ENCODE measurements at regions not wholly inside any gene's neighbourhood (a gene's known extent, or its start where the extent isn't known, plus 50 kb on each side); places are given as distances from the start of the nearest gene placed in this dataset.

DNA sequence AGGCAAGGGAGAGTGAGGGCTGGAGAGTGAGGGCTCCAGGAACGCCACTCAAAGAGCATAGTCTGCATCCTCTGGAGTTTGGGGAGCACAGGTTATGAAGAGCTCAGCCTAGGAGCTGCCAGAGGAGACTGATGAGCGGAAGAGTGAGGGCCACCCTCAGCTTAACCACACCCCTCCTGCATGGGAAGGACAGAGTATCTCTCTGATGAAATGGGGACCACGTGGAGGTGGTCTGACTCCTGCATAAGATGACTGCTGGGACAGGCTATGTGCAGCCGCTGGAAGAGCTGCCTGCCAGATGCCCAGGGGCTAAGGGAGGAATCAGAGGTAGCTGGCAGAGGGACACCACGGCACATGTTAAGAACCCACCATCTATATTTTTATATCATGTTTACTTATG, 162.9 kb upstream of the POU2AF2 start:
- H3K4me3 ChIP-seq (replicated peaks in 1 of 3): no peak overlapping the region
- H3K4me1 ChIP-seq: peaks cover 13 to 18% of the 10 kb centered on the region in 2 donors
- no peak overlapping the region for H3K27ac ChIP-seq
- no peak for TF ChIP-seq POLR2A (IDR thresholded peaks at IDR 0.05)
- TF ChIP-seq, protein P1, sequence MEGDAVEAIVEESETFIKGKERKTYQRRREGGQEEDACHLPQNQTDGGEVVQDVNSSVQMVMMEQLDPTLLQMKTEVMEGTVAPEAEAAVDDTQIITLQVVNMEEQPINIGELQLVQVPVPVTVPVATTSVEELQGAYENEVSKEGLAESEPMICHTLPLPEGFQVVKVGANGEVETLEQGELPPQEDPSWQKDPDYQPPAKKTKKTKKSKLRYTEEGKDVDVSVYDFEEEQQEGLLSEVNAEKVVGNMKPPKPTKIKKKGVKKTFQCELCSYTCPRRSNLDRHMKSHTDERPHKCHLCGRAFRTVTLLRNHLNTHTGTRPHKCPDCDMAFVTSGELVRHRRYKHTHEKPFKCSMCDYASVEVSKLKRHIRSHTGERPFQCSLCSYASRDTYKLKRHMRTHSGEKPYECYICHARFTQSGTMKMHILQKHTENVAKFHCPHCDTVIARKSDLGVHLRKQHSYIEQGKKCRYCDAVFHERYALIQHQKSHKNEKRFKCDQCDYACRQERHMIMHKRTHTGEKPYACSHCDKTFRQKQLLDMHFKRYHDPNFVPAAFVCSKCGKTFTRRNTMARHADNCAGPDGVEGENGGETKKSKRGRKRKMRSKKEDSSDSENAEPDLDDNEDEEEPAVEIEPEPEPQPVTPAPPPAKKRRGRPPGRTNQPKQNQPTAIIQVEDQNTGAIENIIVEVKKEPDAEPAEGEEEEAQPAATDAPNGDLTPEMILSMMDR (IDR thresholded peaks at IDR 0.05): no peak
- no peaks in the 10 kb centered on the region for H3K36me3 ChIP-seq
- intact Hi-C loops (cut with DNase I): no loop called here
- H3K9me3 ChIP-seq: no peaks in the 10 kb centered on the region
- DNase-seq: no peak
- WGBS, 2 donors: 81 to 83% methylated on average over 5 of the region's 5 CpGs
- no peaks in the 10 kb centered on the region for H3K27me3 ChIP-seq

DNA sequence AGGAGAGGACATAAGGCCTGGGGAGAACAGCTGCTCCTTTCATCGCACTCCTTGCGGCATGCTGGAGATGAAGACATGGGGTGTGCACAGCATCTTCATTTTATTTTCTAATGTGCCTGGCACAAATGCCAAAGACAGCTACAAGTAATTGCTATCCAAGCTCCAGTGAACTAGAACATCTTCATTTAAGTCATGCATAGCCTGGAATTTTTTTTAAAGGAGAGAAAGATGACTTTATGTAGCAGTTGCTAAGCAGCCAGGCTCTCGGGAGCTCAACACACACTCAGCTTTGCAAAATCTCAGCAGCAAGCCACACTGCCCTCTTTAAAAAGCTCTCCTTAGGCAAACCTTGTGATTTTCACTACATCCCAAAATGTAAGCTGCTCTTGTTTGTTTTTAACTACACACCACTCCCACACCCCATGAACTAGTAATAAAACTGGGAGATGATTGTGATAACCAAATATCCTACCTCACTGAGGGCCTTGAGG, 164.5 kb upstream of the POU2AF2 start:
- WGBS, 2 donors: 44 to 45% methylated on average over 3 of the region's 3 CpGs
- peak; percentile 54 to 72 for DNase-seq
- H3K4me3 ChIP-seq (replicated peaks in 1 of 3): no peak overlapping the region
- H3K4me1 ChIP-seq: peaks cover 13 to 18% of the 10 kb centered on the region in 2 donors
- no peaks in the 10 kb centered on the region for H3K36me3 ChIP-seq
- TF ChIP-seq, protein P1 (IDR thresholded peaks at IDR 0.05): no peak
- TF ChIP-seq POLR2A (IDR thresholded peaks at IDR 0.05): no peak
- intact Hi-C loops (cut with DNase I): no loop called here
- H3K9me3 ChIP-seq: no peaks in the 10 kb centered on the region
- peak overlapping the region; percentile 21 to 54 (median 50) for H3K27ac ChIP-seq
- H3K27me3 ChIP-seq: no peaks in the 10 kb centered on the region

DNA sequence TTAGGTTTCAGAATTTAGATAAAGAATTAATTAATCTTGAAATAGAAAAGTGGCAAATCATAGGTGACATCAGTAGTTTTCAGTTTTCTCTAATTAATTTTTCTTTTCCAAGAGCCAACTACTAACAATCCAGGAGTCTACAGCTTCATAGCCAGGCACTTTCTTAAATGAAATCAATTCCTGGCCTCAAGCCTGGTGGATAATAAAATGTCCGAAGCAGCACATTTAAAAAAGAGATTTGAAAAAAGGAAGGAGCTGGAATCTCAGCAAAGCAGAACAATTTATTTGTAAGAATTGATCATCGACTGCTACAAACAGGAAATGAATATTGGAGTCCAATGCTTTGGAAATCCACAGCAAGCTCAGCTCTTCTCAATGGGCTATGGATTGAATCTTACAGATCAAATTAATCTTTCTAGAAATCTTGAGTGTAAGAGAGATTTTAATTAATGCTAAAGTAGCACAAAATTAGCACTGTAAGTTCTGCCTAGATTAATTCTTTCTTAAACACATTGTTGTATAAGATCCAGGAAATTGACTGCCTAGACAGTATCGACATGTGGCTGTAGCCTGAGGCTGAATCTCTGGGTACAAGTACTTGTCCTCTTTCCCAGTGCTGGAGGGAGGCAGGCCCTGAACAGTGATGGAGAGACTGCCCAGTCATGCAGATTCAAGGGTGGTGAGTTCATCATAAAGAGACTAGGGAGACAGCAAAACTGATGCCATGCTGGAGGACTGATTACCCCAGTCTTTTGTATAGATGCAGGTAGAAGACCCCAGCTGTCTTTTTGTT, 167.8 kb upstream of the POU2AF2 start:
- no peak overlapping the region for H3K27ac ChIP-seq
- H3K9me3 ChIP-seq: no peaks in the 10 kb centered on the region
- H3K36me3 ChIP-seq: no peaks in the 10 kb centered on the region
- intact Hi-C loops (cut with DNase I): no loop called here
- H3K4me3 ChIP-seq (replicated peaks in 1 of 3): no peak overlapping the region
- H3K27me3 ChIP-seq: no peaks in the 10 kb centered on the region
- H3K4me1 ChIP-seq: peaks cover 11 to 17% of the 10 kb centered on the region in 2 donors
- no peak for DNase-seq
- WGBS, 2 donors: 72 to 84% methylated on average over 3 of the region's 3 CpGs
- TF ChIP-seq, protein P1 (IDR thresholded peaks at IDR 0.05): no peak
- no peak for TF ChIP-seq POLR2A (IDR thresholded peaks at IDR 0.05)

DNA sequence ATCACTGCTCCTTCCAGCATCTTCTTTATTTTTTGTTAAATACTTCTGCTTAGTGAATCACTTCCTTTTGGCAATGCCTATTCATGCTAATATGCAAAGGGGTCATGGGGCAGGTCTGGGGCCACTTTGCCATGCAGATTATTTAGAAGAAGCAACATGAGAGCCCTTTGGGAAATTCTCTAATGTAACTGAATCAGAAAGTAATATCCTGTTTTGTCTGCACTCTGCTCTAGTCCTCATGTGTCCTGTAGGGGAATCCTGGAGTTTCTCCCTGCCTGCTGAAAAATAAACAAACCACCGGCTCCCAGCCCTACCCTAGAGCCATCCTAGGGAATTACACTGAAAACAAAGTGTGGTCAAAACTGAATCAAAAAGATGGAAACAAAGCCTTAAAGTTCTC, 176.5 kb upstream of the POU2AF2 start:
- intact Hi-C loops (cut with DNase I): no loop called here

DNA sequence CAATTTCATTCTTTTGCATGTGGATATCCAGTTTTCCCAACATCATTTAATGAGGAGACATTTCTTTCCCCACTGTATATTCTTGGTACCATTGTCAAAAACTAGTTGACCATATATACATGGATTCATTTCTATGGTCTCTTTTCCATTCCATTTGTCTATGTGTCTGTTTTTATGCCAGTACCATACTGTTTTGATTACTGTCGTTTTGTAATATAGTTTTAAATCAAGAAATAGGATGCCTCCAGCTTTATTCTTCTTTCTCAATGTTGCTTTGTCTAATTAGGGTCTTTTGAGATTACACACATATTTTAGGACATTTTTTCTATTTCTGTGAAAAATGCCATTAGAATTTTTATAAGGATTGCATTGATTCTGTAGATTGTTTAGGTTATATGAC, 177.5 kb upstream of the POU2AF2 start:
- TF ChIP-seq POLR2A (IDR thresholded peaks at IDR 0.05): no peak
- TF ChIP-seq, protein P1 (IDR thresholded peaks at IDR 0.05): no peak
- no peak for DNase-seq
- WGBS, 2 donors: 90 to 92% methylated on average over 1 of the region's 1 CpG
- H3K27ac ChIP-seq: no peak overlapping the region
- H3K4me3 ChIP-seq (replicated peaks in 1 of 3): no peak overlapping the region
- no peaks in the 10 kb centered on the region for H3K27me3 ChIP-seq
- no peaks in the 10 kb centered on the region for H3K9me3 ChIP-seq
- no peaks in the 10 kb centered on the region for H3K4me1 ChIP-seq
- H3K36me3 ChIP-seq: no peaks in the 10 kb centered on the region
- intact Hi-C loops (cut with DNase I): no loop called here

More for the DNA sequence above, 176.5 kb upstream of the POU2AF2 start:
- Histone ChIP-seq H3K4me1 (no peaks in the 10 kb centered on the region), H3K27ac (no peak overlapping the region), H3K27me3 (no peaks in the 10 kb centered on the region), H3K36me3 (no peaks in the 10 kb centered on the region), H3K4me3 (replicated peaks in 1 of 3) (no peak overlapping the region), H3K9me3 (no peaks in the 10 kb centered on the region)
- 16 to 27% methylated on average over 1 of the region's 1 CpG for WGBS, 2 donors
- no peak for DNase-seq
- TF ChIP-seq, protein P1 (IDR thresholded peaks at IDR 0.05): peak in 2 of 6 experiments; percentile 17 to 19
- TF ChIP-seq POLR2A (IDR thresholded peaks at IDR 0.05): no peak

Measured in thyroid gland (tissue), 4 donors.